Keratinocyte (primary cell): ENCODE measurements at regions not wholly inside any gene's neighbourhood (a gene's known extent, or its start where the extent isn't known, plus 50 kb on each side); places are given as distances from the start of the nearest gene placed in this dataset.

Experiments used
- EZH2 ChIP-seq: IDR thresholded peaks from one replicate; pipeline ENCODE4 v1.6.1; 2012; ENCODE audit warnings: inconsistent platforms, mild to moderate bottlenecking, low read length, moderate library complexity
- TF ChIP-seq, protein P1 (sequence below), 3 experiments: IDR thresholded peaks in 1 of 3; conservative IDR thresholded peaks in 1 of 3; optimal IDR thresholded peaks in 1 of 3; 2 replicates in 2 of 3; 3 replicates in 1 of 3; pipeline versions ENCODE3 to v1.5.1; 2011; ENCODE audit warnings: low read length in 3 of 3, mild to moderate bottlenecking in 3 of 3, moderate library complexity in 2 of 3, control low read depth in 1 of 3, inconsistent platforms in 1 of 3; ENCODE audit not compliant: insufficient read depth in 2 of 3; ENCODE audit errors: extremely low read depth in 1 of 3

- TF ChIP-seq, protein P1, sequence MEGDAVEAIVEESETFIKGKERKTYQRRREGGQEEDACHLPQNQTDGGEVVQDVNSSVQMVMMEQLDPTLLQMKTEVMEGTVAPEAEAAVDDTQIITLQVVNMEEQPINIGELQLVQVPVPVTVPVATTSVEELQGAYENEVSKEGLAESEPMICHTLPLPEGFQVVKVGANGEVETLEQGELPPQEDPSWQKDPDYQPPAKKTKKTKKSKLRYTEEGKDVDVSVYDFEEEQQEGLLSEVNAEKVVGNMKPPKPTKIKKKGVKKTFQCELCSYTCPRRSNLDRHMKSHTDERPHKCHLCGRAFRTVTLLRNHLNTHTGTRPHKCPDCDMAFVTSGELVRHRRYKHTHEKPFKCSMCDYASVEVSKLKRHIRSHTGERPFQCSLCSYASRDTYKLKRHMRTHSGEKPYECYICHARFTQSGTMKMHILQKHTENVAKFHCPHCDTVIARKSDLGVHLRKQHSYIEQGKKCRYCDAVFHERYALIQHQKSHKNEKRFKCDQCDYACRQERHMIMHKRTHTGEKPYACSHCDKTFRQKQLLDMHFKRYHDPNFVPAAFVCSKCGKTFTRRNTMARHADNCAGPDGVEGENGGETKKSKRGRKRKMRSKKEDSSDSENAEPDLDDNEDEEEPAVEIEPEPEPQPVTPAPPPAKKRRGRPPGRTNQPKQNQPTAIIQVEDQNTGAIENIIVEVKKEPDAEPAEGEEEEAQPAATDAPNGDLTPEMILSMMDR (optimal IDR thresholded peaks at IDR 0.05 in 1 of 3, IDR thresholded peaks at IDR 0.05 in 1 of 3, conservative IDR thresholded peaks at IDR 0.05 in 1 of 3; ENCODE audit: extremely low read depth in 1 of 3, insufficient read depth in 2 of 3, low read length in 3 of 3) = no peak
- no peak for TF ChIP-seq EZH2
Observed at GRCh38 chr1:223456747-223457146, 63.5 kb downstream of the CCDC185 start.
